ENCODE measurements at regions not wholly inside any gene's neighbourhood (a gene's known extent, or its start where the extent isn't known, plus 50 kb on each side); places are given as distances from the start of the nearest gene placed in this dataset.
"Not testable (repeated sequence)": the region's sequence is repeated elsewhere in the genome, so short reads cannot be mapped to it uniquely, and the experiment has no call there.

- in situ Hi-C loops (cut with HindIII; ENCODE audit: low sequenced_read_pairs): no loop called here
- DNase-seq (ENCODE audit: low spot score): no peak
Measured at GRCh38 chr14:57150449-57150848, 118.3 kb downstream of the EXOC5 start.

- in situ Hi-C loops (cut with HindIII; ENCODE audit: low sequenced_read_pairs): no loop called here
- DNase-seq (ENCODE audit: low spot score): no peak
Measured at GRCh38 chr14:57139173-57139572, 129.5 kb downstream of the EXOC5 start.

GRCh38 chr14:57136669-57137328 is 131.9 kb downstream of the EXOC5 start:
- peak; percentile 94 for DNase-seq (ENCODE audit: low spot score)
- in situ Hi-C loops (cut with HindIII; ENCODE audit: low sequenced_read_pairs): no loop called here

DNA sequence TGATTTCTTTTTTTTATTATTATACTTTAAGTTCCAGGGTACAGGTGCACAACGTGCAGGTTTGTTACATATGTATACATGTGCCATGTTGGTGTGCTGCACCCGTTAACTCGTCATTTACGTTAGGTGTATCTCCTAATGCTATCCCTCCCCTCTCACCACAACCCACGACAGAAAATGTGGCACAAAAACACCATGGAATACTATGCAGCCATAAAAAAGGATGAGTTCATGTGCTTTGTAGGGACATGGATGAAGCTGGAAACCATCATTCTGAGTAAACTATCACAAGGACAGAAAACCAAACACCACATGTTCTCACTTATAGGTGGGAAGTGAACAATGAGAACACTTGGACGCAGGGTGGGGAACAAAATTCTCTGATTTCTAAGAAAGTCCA is 140.9 kb downstream of the EXOC5 start:
- DNase-seq (ENCODE audit: low spot score); in situ Hi-C loops (cut with HindIII; ENCODE audit: low sequenced_read_pairs): not testable (repeated sequence)

GRCh38 chr14:57122129-57122528 is 146.6 kb downstream of the EXOC5 start:
- in situ Hi-C loops (cut with HindIII; ENCODE audit: low sequenced_read_pairs): no loop called here
- no peak for DNase-seq (ENCODE audit: low spot score)

GRCh38 chr14:57112072-57112807 is 156.5 kb downstream of the EXOC5 start:
- in situ Hi-C loops (cut with HindIII; ENCODE audit: low sequenced_read_pairs); DNase-seq (ENCODE audit: low spot score): not testable (repeated sequence)

DNA sequence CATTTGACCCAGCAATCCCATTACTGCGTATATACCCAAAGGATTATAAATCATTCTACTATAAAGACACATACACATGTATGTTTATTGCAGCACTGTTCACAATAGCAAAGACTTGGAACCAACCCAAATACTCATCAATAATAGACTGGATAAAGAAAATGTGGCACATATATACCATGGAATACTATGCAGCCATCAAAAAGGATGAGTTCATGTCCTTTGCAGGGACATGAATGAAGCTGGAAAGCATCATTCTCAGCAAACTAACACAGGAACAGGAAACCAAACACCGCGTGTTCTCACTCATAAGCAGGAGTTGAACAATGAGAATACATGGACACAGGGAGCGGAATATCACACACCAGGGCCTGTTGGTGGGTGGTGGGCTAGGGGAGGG is 158.3 kb downstream of the EXOC5 start:
- DNase-seq (ENCODE audit: low spot score); in situ Hi-C loops (cut with HindIII; ENCODE audit: low sequenced_read_pairs): not testable (repeated sequence)

- in situ Hi-C loops (cut with HindIII; ENCODE audit: low sequenced_read_pairs): no loop called here
Measured at GRCh38 chr14:57091030-57091608, 177.6 kb downstream of the EXOC5 start.

GRCh38 chr14:57089901-57090300 is 178.8 kb downstream of the EXOC5 start:
- DNase-seq (ENCODE audit: low spot score): peak; percentile 62
- in situ Hi-C loops (cut with HindIII; ENCODE audit: low sequenced_read_pairs): no loop called here

More at GRCh38 chr14:57091030-57091608, 177.6 kb downstream of the EXOC5 start:
- no peak for DNase-seq (ENCODE audit: low spot score)

GRCh38 chr14:57087841-57088240 is 180.9 kb downstream of the EXOC5 start:
- in situ Hi-C loops (cut with HindIII; ENCODE audit: low sequenced_read_pairs): no loop called here
- DNase-seq (ENCODE audit: low spot score): peak; percentile 96

DNA sequence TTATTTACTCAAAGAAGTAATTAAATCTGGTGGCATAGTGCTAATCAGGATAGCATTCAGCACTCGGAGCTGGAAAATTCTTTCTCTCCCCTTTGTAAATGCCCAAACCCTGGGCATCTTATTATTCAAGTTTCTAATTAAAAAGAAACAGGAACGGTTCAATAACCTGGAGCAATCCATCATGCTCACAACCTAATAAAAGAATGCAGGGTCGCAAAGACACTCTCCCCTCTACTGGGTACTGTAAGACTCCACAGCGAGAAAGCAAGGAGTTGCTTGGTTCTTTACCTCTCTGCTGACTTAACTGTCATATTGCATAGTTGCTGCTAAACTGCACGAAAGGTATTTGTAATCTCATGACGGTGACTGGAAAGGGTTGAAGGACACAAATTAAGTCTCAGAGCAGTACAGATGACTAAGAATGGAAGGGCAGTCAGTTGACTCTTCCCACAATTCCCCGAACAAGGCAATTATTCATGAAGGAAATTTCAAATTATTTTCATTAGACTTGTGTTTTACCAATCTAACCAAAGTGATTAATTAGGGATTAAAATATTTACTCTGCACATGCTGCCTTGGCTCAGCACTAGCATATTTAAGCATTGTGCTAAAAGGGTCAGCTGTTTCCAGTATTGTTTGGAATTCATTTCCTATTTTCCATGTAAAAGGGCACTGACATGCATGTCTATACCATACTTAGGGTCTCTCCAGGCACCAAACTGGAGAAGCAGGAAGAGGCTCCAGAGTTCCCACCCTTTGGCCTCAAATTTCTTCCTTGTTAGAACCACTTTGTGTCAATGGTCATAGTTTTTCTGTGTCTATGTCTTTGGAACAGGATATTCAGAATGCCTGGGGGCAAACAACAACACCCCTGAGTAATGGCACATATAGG is 182.2 kb downstream of the EXOC5 start:
- DNase-seq (ENCODE audit: low spot score): peak; percentile 76
- in situ Hi-C loops (cut with HindIII; ENCODE audit: low sequenced_read_pairs): no loop called here

DNA sequence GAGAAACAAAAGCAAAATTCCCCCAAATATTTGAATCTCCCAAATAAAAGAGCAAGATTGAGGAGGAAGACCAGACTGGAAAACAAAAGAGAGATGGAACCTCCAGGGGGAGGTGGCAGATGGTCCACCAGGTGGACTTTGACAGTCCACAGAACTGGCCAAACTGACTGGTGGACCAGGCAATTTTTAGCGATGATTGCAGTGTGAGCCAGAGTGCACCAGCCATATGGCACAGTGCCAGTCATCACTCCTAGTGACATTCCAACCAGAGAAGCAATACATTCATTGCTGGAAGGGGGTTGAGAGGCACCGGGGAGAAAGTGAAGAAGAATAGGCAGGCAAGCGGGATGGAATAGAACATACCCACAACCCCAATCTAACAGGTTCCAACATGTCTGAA is 182.9 kb downstream of the EXOC5 start:
- DNase-seq (ENCODE audit: low spot score): peak; percentile 99
- in situ Hi-C loops (cut with HindIII; ENCODE audit: low sequenced_read_pairs): no loop called here

DNA sequence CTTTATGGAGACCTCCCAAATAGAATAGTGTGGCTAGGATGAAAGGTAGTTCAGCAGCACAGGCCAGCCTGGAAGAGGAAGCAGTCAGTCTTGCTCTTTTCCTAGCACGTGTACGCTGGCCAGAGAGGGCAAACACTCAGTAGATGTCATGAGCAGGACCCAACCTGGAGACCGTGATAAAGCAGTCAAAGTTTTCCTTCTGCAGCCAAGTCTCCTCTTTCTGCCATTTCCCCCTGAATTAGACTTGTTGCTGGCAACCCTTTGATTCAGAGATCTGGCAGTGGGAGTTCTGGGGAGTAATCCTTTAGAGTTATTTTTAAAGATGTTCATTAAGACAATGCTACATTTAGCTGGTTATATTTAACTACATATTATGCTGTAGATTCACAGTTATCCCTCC is 183.7 kb downstream of the EXOC5 start:
- peak; percentile 69 for DNase-seq (ENCODE audit: low spot score)
- in situ Hi-C loops (cut with HindIII; ENCODE audit: low sequenced_read_pairs): no loop called here

- DNase-seq (ENCODE audit: low spot score): no peak
- in situ Hi-C loops (cut with HindIII; ENCODE audit: low sequenced_read_pairs): no loop called here
Measured at GRCh38 chr14:57080691-57081090, 188.0 kb downstream of the EXOC5 start.

- in situ Hi-C loops (cut with HindIII; ENCODE audit: low sequenced_read_pairs): no loop called here
- DNase-seq (ENCODE audit: low spot score): peak; percentile 75
Measured at GRCh38 chr14:57078054-57078453, 190.7 kb downstream of the EXOC5 start.

DNA sequence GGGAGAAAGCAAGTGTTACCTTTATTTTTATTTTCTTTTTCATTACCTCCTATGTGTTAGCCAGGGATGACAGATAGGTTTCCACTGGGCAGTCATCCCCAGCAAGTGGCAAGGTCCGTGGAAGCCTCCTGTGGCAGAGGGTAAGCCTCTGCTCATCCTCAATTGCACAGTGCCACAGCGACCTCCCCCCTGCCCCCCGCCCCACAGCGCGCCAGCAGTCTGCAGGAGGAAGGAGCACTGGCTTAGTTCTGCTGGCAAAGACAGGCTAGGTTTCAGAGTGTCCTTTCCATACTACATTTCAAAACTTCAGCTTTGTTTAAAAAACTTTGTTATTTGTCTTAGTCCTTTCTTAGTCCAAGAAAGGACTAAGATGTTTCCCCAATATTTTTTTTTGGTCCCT is 194.7 kb downstream of the EXOC5 start:
- DNase-seq (ENCODE audit: low spot score): no peak
- in situ Hi-C loops (cut with HindIII; ENCODE audit: low sequenced_read_pairs): no loop called here

GRCh38 chr14:57071639-57072038 is 197.1 kb downstream of the EXOC5 start:
- in situ Hi-C loops (cut with HindIII; ENCODE audit: low sequenced_read_pairs): no loop called here
- peak; percentile 49 for DNase-seq (ENCODE audit: low spot score)

DNA sequence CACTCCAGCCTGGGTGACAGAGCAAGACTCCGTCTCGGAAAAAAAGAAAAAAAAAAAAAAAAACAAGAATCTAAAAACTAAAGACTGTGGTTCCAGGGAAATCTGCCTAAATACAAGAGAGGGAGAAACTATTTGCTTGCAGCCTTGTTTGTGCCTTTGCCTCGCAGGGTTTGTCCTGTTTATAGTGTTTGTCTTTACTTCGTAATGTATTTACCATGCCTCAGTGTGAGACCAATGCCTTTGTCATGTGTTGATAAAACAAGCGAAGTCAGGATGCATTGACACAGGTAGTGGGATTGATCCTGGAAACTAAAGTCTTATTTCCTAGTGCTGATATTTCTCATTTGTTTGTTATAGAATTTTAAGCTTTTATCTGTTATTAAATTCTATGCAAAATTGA is 199.0 kb downstream of the EXOC5 start:
- in situ Hi-C loops (cut with HindIII; ENCODE audit: low sequenced_read_pairs): no loop called here
- no peak for DNase-seq (ENCODE audit: low spot score)

DNA sequence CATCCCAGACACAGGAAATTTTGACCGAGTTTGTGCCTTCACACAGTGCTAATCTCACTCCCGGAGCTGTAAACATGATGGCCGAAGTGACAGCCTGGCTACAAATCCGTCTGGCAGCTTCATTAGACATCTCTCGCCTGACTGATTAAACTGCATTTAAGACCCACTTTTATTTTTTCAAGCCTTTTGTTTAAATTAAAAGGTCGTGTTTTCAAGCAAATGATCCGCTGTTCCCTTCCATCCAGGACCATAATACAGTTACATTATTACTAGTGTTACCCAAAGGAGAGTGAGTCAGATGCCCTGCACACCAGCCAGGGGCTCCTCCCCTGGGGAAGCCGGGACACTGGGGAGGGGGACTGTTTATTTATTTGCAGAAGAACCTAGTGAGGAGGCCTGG is 200.2 kb downstream of the EXOC5 start:
- peak; percentile 64 for DNase-seq (ENCODE audit: low spot score)
- in situ Hi-C loops (cut with HindIII; ENCODE audit: low sequenced_read_pairs): no loop called here

Measured in G401 (cell line).